ENCODE measurements at regions not wholly inside any gene's neighbourhood (a gene's known extent, or its start where the extent isn't known, plus 50 kb on each side); places are given as distances from the start of the nearest gene placed in this dataset.

GRCh38 chr12:97151481-97151880 is 244.4 kb downstream of the NEDD1 start:
- no peak overlapping the region for H3K4me3 ChIP-seq (ENCODE audit: low read depth, low read length)
- TF ChIP-seq CTCF (conservative IDR thresholded peaks at IDR 0.05; ENCODE audit: low read depth, low read length), result no peak
- DNase-seq (ENCODE audit: low read depth), result no peak

- no peak for DNase-seq (ENCODE audit: low read depth)
- no peak for TF ChIP-seq CTCF (conservative IDR thresholded peaks at IDR 0.05; ENCODE audit: low read depth, low read length)
- H3K4me3 ChIP-seq (ENCODE audit: low read depth, low read length), result no peak overlapping the region
Measured at GRCh38 chr12:97159377-97159776, 252.3 kb downstream of the NEDD1 start.

DNA sequence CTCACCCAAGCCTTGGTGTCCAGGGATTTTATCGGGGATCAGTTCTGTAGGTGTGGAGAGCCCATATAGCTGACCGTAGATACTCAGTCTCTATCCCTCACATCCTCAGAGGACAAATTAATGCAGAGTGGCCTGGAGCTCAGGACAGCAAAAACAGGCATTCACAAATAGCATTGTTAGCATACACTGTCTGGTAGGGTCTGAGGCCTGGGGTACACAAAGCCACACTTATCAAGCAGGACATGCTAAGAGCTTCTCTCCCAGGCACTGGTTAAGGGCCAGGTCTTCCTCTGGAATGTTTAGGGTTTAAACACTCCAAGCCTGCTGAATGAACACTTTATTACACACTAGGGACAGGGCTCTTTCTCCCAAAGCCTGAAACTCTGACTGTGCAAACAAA is 253.2 kb downstream of the NEDD1 start:
- DNase-seq (ENCODE audit: low read depth), result no peak
- no peak overlapping the region for H3K4me3 ChIP-seq (ENCODE audit: low read depth, low read length)
- no peak for TF ChIP-seq CTCF (conservative IDR thresholded peaks at IDR 0.05; ENCODE audit: low read depth, low read length)

DNA sequence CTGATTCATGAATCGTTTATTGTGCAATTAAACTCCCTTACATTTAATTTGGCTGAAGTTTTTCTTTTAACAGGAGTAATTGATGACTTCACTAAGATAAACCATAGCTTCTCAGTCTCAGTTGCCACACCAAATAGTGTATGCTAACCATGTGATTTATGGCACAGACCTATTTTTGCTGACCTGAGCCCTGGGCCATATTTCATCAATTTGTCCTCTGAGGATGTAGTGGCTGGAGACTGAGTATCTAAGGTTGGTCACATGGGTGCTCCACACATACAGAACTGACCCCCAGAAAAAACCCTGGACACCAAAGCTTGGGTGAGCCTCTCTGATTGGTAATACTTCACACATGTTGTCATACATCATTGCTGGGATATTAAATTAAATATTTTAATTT is 255.1 kb downstream of the NEDD1 start:
- DNase-seq (ENCODE audit: low read depth), result no peak
- H3K4me3 ChIP-seq (ENCODE audit: low read depth, low read length), result no peak overlapping the region
- no peak for TF ChIP-seq CTCF (conservative IDR thresholded peaks at IDR 0.05; ENCODE audit: low read depth, low read length)

DNA sequence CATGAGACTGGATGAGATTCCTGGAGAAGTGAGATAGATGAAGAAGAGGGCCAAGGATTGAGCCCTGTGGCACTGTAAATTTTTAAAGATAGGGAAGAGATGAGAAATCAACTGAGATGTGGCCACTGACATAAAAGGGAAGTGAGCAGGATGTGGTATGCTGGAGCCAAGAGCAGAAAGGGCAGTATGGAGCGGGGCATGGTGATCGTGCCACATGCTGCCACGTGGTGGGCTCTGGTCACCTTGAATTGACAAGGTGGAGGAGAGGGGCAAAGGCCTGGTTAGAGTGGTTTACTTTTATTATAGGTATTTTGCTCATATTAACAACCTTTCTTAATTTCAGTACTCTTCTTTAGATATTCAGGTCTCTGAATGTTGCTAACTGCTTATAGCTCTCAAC is 257.9 kb downstream of the NEDD1 start:
- no peak for DNase-seq (ENCODE audit: low read depth)
- no peak overlapping the region for H3K4me3 ChIP-seq (ENCODE audit: low read depth, low read length)
- no peak for TF ChIP-seq CTCF (conservative IDR thresholded peaks at IDR 0.05; ENCODE audit: low read depth, low read length)

- no peak for TF ChIP-seq CTCF (conservative IDR thresholded peaks at IDR 0.05; ENCODE audit: low read depth, low read length)
- H3K4me3 ChIP-seq (ENCODE audit: low read depth, low read length), result no peak overlapping the region
- no peak for DNase-seq (ENCODE audit: low read depth)
Measured at GRCh38 chr12:97167598-97167997, 260.5 kb downstream of the NEDD1 start.

- no peak overlapping the region for H3K4me3 ChIP-seq (ENCODE audit: low read depth, low read length)
- DNase-seq (ENCODE audit: low read depth), result no peak
- TF ChIP-seq CTCF (conservative IDR thresholded peaks at IDR 0.05; ENCODE audit: low read depth, low read length), result no peak
Measured at GRCh38 chr12:97168804-97169203, 261.7 kb downstream of the NEDD1 start.

Measured in epithelial cell of proximal tubule (primary cell).